GM12875 (cell line): ENCODE measurements at regions not wholly inside any gene's neighbourhood (a gene's known extent, or its start where the extent isn't known, plus 50 kb on each side); places are given as distances from the start of the nearest gene placed in this dataset.

Experiments
- H3K4me3 ChIP-seq: one replicate; pipeline ENCODE4 v1.5.1; 2011; ENCODE audit warnings: low read depth, low read length, control low read depth
- CTCF ChIP-seq: IDR thresholded peaks from 2 replicates; pipeline ENCODE4 v1.5.1; 2011; ENCODE audit warnings: low read depth, mild to moderate bottlenecking, control low read depth, inconsistent platforms, low read length, moderate library complexity, borderline replicate concordance; ENCODE audit not compliant: insufficient read depth

GRCh38 chr3:144546539-144546938, 574.9 kb downstream of the DIPK2A start:
- no peak overlapping the region for H3K4me3 ChIP-seq
- TF ChIP-seq CTCF = no peak

- TF ChIP-seq CTCF = no peak
Observed at GRCh38 chr3:144548346-144548745, 576.7 kb downstream of the DIPK2A start.

GRCh38 chr3:144549166-144549565, 577.5 kb downstream of the DIPK2A start:
- no peak for TF ChIP-seq CTCF
- H3K4me3 ChIP-seq = no peak overlapping the region

More at GRCh38 chr3:144548346-144548745, 576.7 kb downstream of the DIPK2A start:
- H3K4me3 ChIP-seq = no peak overlapping the region

- no peak for TF ChIP-seq CTCF
Observed at GRCh38 chr3:144552346-144553057, 580.9 kb downstream of the DIPK2A start.

GRCh38 chr3:144553301-144553700, 581.7 kb downstream of the DIPK2A start:
- TF ChIP-seq CTCF = no peak
- no peak overlapping the region for H3K4me3 ChIP-seq

More at GRCh38 chr3:144552346-144553057, 580.9 kb downstream of the DIPK2A start:
- H3K4me3 ChIP-seq = no peak overlapping the region

GRCh38 chr3:144554889-144555288, 583.3 kb downstream of the DIPK2A start:
- H3K4me3 ChIP-seq = no peak overlapping the region
- no peak for TF ChIP-seq CTCF

- no peak for TF ChIP-seq CTCF
- no peak overlapping the region for H3K4me3 ChIP-seq
Observed at GRCh38 chr3:144556392-144556791, 584.8 kb downstream of the DIPK2A start.
